HCT116 (cell line): ENCODE measurements at regions not wholly inside any gene's neighbourhood (a gene's known extent, or its start where the extent isn't known, plus 50 kb on each side); places are given as distances from the start of the nearest gene placed in this dataset.

Experiments used
- ATAC-seq: fragments of 200-7000 bp; cut with Tn5 transposase; 2 replicates; pipeline ENCODE4 v1.9.1; 2020; ENCODE audit warnings: mild to moderate bottlenecking, moderate library complexity
- BruUV-seq: library from RNA; stranded (reverse); fragments of 400-500 nt; replicated peaks from 2 replicates; lab custom pipeline; 2021; lab: Mats Ljungman, UMichigan
- CTCF ChIA-PET: fragments of 300-600 bp; sonication (Branson Sonifier 250); formaldehyde crosslinking; loops from one replicate; lab custom pipeline; 2021; ENCODE audit warnings: antibody characterized with exemption; lab: Charles Lee
- POLR2A ChIA-PET: fragments of 300-600, 350-600 bp; sonication (Branson Sonifier 250); formaldehyde crosslinking; loops from one replicate; lab custom pipeline; 2021; ENCODE audit warnings: antibody characterized with exemption; lab: Charles Lee
- RAD21 ChIA-PET, 2 experiments: fragments of 300-600 bp; sonication (Branson Sonifier 250); formaldehyde crosslinking; loops; one replicate each; lab custom pipeline; 2023; ENCODE audit warnings: low total read pairs in 2 of 2; ENCODE audit not compliant: uncharacterized antibody in 2 of 2, unreplicated experiment in 2 of 2, low non-redundant PET in 1 of 2; lab: Charles Lee
- DNase-seq: peaks from one replicate; pipeline ENCODE4 v3.0.0-alpha.2; 2010; ENCODE audit warnings: low read depth, low spot score
- H2AFZ ChIP-seq: fragments of 200-600 bp; shearing (Covaris generic), sonication (generic); 2 replicates; pipeline ENCODE4 v1.6.1; 2017; ENCODE audit warnings: low read depth, mixed run types, mixed read lengths, antibody characterized with exemption, low read length; ENCODE audit not compliant: poor library complexity, severe bottlenecking
- H3K27ac ChIP-seq: 2 replicates; pipeline ENCODE4 v1.5.1; 2012; ENCODE audit warnings: low read depth, low read length
- H3K27me3 ChIP-seq: fragments of 200-600 bp; sonication (generic); 2 replicates; pipeline ENCODE4 v1.6.1; 2016; ENCODE audit warnings: mixed run types, low read length, mixed read lengths; ENCODE audit not compliant: insufficient read depth
- H3K36me3 ChIP-seq, 2 experiments: fragments of 200-500 bp in 1 of 2; fragments of 200-600 bp in 1 of 2; sonication (Bioruptor generic) in 1 of 2; sonication (generic) in 1 of 2; 2 replicates each; pipeline versions ENCODE4 v1.5.1 to v1.6.1; 2014 to 2016; ENCODE audit warnings: low read length in 2 of 2, inconsistent platforms in 1 of 2, mixed read lengths in 1 of 2, mixed run types in 1 of 2; ENCODE audit not compliant: insufficient read depth in 2 of 2, control insufficient read depth in 1 of 2
- H3K4me1 ChIP-seq, 2 experiments: fragments of 200-600 bp in 1 of 2; sonication (generic) in 1 of 2; 2 replicates each; pipeline versions ENCODE4 v1.5.1 to v1.6.1; 2012 to 2017; ENCODE audit warnings: low read length in 2 of 2, inconsistent platforms in 1 of 2, mild to moderate bottlenecking in 1 of 2, mixed read lengths in 1 of 2, mixed run types in 1 of 2, moderate library complexity in 1 of 2; ENCODE audit not compliant: insufficient read depth in 2 of 2, control insufficient read depth in 1 of 2
- H3K4me2 ChIP-seq: fragments of 200-600 bp; sonication (generic); 2 replicates; pipeline ENCODE4 v1.6.1; 2017; ENCODE audit warnings: mixed run types, low read length, mixed read lengths
- H3K4me3 ChIP-seq, 2 experiments: fragments of 200-600 bp in 1 of 2; sonication (generic) in 1 of 2; replicated peaks in 1 of 2; 2 replicates each; pipeline ENCODE4 v1.5.1; 2011 to 2016; ENCODE audit warnings: low read length in 2 of 2, control low read depth in 1 of 2, low read depth in 1 of 2, mild to moderate bottlenecking in 1 of 2, mixed read lengths in 1 of 2, mixed run types in 1 of 2
- H3K79me2 ChIP-seq: fragments of 200-600 bp; sonication (generic); 2 replicates; pipeline ENCODE4 v1.6.1; 2017; ENCODE audit warnings: mild to moderate bottlenecking, mixed run types, low read length, moderate library complexity, mixed read lengths; ENCODE audit not compliant: insufficient read depth
- H3K9ac ChIP-seq: fragments of 200-600 bp; sonication (generic); 2 replicates; pipeline ENCODE4 v1.6.1; 2016; ENCODE audit warnings: low read length, mixed read lengths
- H3K9me2 ChIP-seq: fragments of 200-600 bp; sonication (generic), shearing (Covaris generic); 2 replicates; pipeline ENCODE4 v1.6.1; 2017; ENCODE audit warnings: mixed run types, mild to moderate bottlenecking, moderate library complexity; ENCODE audit not compliant: insufficient read depth
- H3K9me3 ChIP-seq, 2 experiments: fragments of 200-500 bp in 1 of 2; fragments of 200-600 bp in 1 of 2; sonication (Bioruptor generic) in 1 of 2; sonication (generic) in 1 of 2; 2 replicates each; pipeline ENCODE4 v1.6.1; 2014 to 2017; ENCODE audit warnings: low read length in 2 of 2, mixed read lengths in 2 of 2, inconsistent platforms in 1 of 2, low read depth in 1 of 2, mild to moderate bottlenecking in 1 of 2, mixed run types in 1 of 2, moderate library complexity in 1 of 2; ENCODE audit not compliant: control insufficient read depth in 1 of 2, insufficient read depth in 1 of 2
- H4K20me1 ChIP-seq: fragments of 200-600 bp; sonication (generic), shearing (Covaris generic); 2 replicates; pipeline ENCODE4 v1.6.1; 2017; ENCODE audit warnings: mixed run types, mild to moderate bottlenecking, moderate library complexity; ENCODE audit not compliant: insufficient read depth
- CBX3 ChIP-seq: IDR thresholded peaks from 2 replicates; pipeline ENCODE4 v1.6.1; 2012; ENCODE audit warnings: low read depth
- CEBPB ChIP-seq: IDR thresholded peaks from 2 replicates; pipeline ENCODE4 v1.6.1; 2012; ENCODE audit warnings: low read depth
- EGR1 ChIP-seq: IDR thresholded peaks from 2 replicates; pipeline ENCODE4 v1.6.1; 2012; ENCODE audit warnings: low read depth
- EZH2 ChIP-seq: fragments of 200-600 bp; sonication (generic); IDR thresholded peaks from 2 replicates; pipeline ENCODE4 v1.6.1; 2017; ENCODE audit warnings: antibody characterized with exemption, mixed run types
- FOSL1 ChIP-seq: IDR thresholded peaks from 2 replicates; pipeline ENCODE4 v1.6.1; 2012; ENCODE audit warnings: low read depth
- MAX ChIP-seq: IDR thresholded peaks from 2 replicates; pipeline ENCODE4 v1.6.1; 2012
- POLR2A ChIP-seq: IDR thresholded peaks from 2 replicates; pipeline ENCODE4 v1.7.0; 2011; ENCODE audit warnings: borderline replicate concordance; ENCODE audit not compliant: insufficient read depth, insufficient read length; ENCODE audit errors: extremely low read depth
- POLR2AphosphoS5 ChIP-seq: IDR thresholded peaks from 2 replicates; pipeline ENCODE4 v1.6.1; 2011; ENCODE audit warnings: mild to moderate bottlenecking, low read depth, low read length, moderate library complexity
- SRF ChIP-seq: IDR thresholded peaks from 2 replicates; pipeline ENCODE4 v1.6.1; 2012; ENCODE audit warnings: low read depth
- TCF7L2 ChIP-seq: IDR thresholded peaks from 2 replicates; pipeline ENCODE4 v1.7.0; 2011; ENCODE audit warnings: borderline replicate concordance, inconsistent platforms; ENCODE audit not compliant: insufficient read depth, insufficient read length; ENCODE audit errors: extremely low read depth
- YY1 ChIP-seq: IDR thresholded peaks from 2 replicates; pipeline ENCODE4 v1.6.1; 2011; ENCODE audit warnings: low read length, low read depth, moderate library complexity, mild to moderate bottlenecking; ENCODE audit not compliant: insufficient replicate concordance; ENCODE audit errors: extremely low read depth
- ZBTB33 ChIP-seq: IDR thresholded peaks from 2 replicates; pipeline ENCODE4 v1.6.1; 2011; ENCODE audit warnings: mild to moderate bottlenecking, low read length, moderate library complexity; ENCODE audit not compliant: insufficient replicate concordance; ENCODE audit errors: extremely low read depth
- ZFX ChIP-seq: fragments of 450-650 bp; IDR thresholded peaks from 2 replicates; pipeline ENCODE4 v1.6.1; 2017
- ZNF274 ChIP-seq: fragments of 200-500 bp; sonication (Bioruptor generic); IDR thresholded peaks from 2 replicates; pipeline ENCODE4 v1.6.1; 2014; ENCODE audit warnings: mild to moderate bottlenecking, low read depth, low read length, inconsistent platforms
- intact Hi-C: fragments of 100-400 bp; cut with micrococcal nuclease; formaldehyde crosslinking; loops from 2 replicates; pipeline ENCODE4 v1.10.0; 2022
- TF ChIP-seq, protein P1 (sequence below): IDR thresholded peaks from 2 replicates; pipeline ENCODE4 v1.6.1; 2012

DNA sequence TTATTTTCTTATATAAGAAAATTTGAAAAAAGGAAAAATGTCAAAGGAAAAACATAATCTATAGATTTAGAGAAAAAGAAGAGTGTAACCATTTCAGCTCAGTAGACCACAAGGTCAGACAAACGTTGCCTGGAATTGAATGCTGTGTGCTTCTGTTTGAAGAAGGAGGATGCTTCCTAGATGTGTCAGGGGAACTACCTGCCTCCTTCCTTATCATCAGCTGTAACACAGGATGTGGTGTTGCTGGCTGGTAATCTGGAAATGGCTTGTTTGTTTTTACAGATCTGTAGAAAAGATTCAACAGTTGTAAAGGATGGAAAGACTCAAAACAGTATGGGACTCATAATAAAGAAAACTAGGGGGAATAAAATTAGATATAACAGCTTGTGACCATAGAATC is 160.7 kb upstream of the MEF2C start (continued):
- TF ChIP-seq EZH2: no peak
- no peak for TF ChIP-seq TCF7L2

- Histone ChIP-seq H3K4me3 (no peak overlapping the region), H3K4me1 (no peaks in the 10 kb centered on the region), H3K27ac (no peak overlapping the region)
- POLR2A ChIA-PET: no interaction called here
- TF ChIP-seq CEBPB (no peak), POLR2AphosphoS5 (no peak), SRF (no peak)
- TF ChIP-seq, protein P1, sequence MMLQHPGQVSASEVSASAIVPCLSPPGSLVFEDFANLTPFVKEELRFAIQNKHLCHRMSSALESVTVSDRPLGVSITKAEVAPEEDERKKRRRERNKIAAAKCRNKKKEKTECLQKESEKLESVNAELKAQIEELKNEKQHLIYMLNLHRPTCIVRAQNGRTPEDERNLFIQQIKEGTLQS: no peak
- TF ChIP-seq, all 23 proteins: peak for 0
- ATAC-seq: no peak
- CTCF ChIA-PET: no interaction called here
- H3K27me3 ChIP-seq: no peaks in the 10 kb centered on the region
- BruUV-seq: no TSS peak
- RAD21 ChIA-PET: no interaction called here
- no peak overlapping the region for H2AFZ ChIP-seq
- H3K9me2 ChIP-seq: no peaks in the 10 kb centered on the region
- H3K9me3 ChIP-seq: no peaks in the 10 kb centered on the region
- no peaks in the 10 kb centered on the region for H3K36me3 ChIP-seq
- H4K20me1 ChIP-seq: no peaks in the 10 kb centered on the region
- intact Hi-C loops: no loop called here
- no peak for DNase-seq
- no peak overlapping the region for H3K9ac ChIP-seq
- H3K79me2 ChIP-seq: no peaks in the 10 kb centered on the region
- no peak overlapping the region for H3K4me2 ChIP-seq
Measured at GRCh38 chr5:89042746-89043145, 159.8 kb upstream of the MEF2C start.

DNA sequence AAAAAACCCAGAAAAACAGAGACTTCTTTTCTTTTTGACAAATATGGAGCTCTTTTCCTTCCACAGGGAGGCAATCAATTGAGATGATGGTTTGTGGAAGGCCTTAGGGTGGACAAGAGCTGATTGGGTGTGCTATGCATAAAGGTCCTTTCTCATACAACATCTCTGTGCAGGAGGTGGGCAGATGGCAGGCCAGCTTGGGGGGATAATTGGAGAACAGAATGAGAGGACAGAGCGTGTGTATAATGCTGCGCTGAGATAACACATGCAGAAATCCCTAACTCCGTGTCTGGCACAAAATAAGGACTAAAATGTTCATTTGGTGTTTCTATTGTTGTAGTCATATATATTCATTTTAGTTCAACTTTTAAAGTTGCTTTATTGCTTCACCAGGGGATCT is 159.0 kb upstream of the MEF2C start:
- H3K79me2 ChIP-seq: no peaks in the 10 kb centered on the region
- H3K27ac ChIP-seq: no peak overlapping the region
- ChIA-PET CTCF (no interaction called here), RAD21 (no interaction called here), POLR2A (no interaction called here)
- no peaks in the 10 kb centered on the region for H3K27me3 ChIP-seq
- H2AFZ ChIP-seq: no peak overlapping the region
- H3K9ac ChIP-seq: no peak overlapping the region
- no peak overlapping the region for H3K4me2 ChIP-seq
- ATAC-seq: no peak
- BruUV-seq: no TSS peak
- H3K9me3 ChIP-seq: no peaks in the 10 kb centered on the region
- H4K20me1 ChIP-seq: no peaks in the 10 kb centered on the region
- intact Hi-C loops: no loop called here
- no peaks in the 10 kb centered on the region for H3K9me2 ChIP-seq
- no peaks in the 10 kb centered on the region for H3K36me3 ChIP-seq
- H3K4me3 ChIP-seq: no peak overlapping the region
- DNase-seq: no peak
- H3K4me1 ChIP-seq: no peaks in the 10 kb centered on the region
- TF ChIP-seq FOSL1 (no peak), ZBTB33 (no peak), ZFX (no peak), POLR2A (no peak), CBX3 (no peak), MAX (no peak), SRF (no peak), ZNF274 (no peak), YY1 (no peak), EZH2 (no peak), EGR1 (no peak)
- TF ChIP-seq, protein P1: no peak
